Motor neuron (in vitro differentiated cells): ENCODE measurements at regions not wholly inside any gene's neighbourhood (a gene's known extent, or its start where the extent isn't known, plus 50 kb on each side); places are given as distances from the start of the nearest gene placed in this dataset.

Experiments used
- ATAC-seq, 8 experiments: fragments of 200-7000 bp; cut with Tn5 transposase; replicated peaks in 6 of 8; 2 replicates each; pipeline ENCODE4 v1.8.0; 2021; ENCODE audit warnings: mild to moderate bottlenecking in 8 of 8, moderate library complexity in 8 of 8
- H3K27ac ChIP-seq, 2 donors: fragments of 250-450 bp; sonication (Bioruptor Pico); 2 replicates each; pipeline ENCODE4 v1.9.0; 2021; ENCODE audit warnings: antibody characterized with exemption in 2 of 2, mild to moderate bottlenecking in 2 of 2, moderate library complexity in 1 of 2
- H3K4me1 ChIP-seq, 2 donors: fragments of 250-450 bp; sonication (Bioruptor Pico); replicated peaks in 1 of 2; 2 replicates each; pipeline ENCODE4 v1.6.1; 2021; ENCODE audit warnings: antibody characterized with exemption in 2 of 2, mild to moderate bottlenecking in 2 of 2, moderate library complexity in 1 of 2
- H3K4me3 ChIP-seq, 5 donors: fragments of 250-450 bp; sonication (Bioruptor Pico); 2 replicates each; pipeline ENCODE4 v1.9.0; 2021; ENCODE audit warnings: antibody characterized with exemption in 5 of 5, mild to moderate bottlenecking in 5 of 5, moderate library complexity in 4 of 5
- WGBS, 10 experiments: fragments of 450-650 bp; shearing (Covaris generic); methylation state at CpG; one replicate each; pipeline ENCODE4 v1.0.0; 2022; 5-methylcytosine and 5-hydroxymethylcytosine counted together
- in situ Hi-C, 9 experiments: fragments of 400-800 bp; cut with MboI; loops; one replicate each; pipeline ENCODE4 v1.15.0; 2021; ENCODE audit warnings: low sequenced_read_pairs in 9 of 9, low pct_unique_long_range_greater_than_20kb in 2 of 9; ENCODE audit not compliant: unreplicated experiment in 9 of 9

DNA sequence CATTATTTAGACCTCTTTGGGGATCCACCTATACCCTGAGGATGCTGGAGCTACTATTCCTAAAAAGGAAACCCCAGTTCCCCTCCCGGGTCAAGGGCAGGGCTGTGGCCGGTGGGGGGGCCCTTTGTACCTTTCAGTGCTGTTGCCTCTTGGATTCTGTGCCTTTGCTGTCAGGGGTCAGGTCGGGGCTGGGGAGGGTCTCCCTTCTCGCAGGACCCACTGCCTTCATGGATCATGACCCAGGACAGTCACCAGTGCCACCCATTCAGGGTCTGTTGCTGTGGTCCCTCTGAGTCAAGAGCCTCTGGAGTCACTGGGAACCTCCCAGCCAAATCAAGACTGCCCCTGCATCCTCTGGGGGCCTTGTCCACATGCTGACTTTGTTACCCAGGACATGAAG is 78.1 kb upstream of the CCND1 start:
- H3K4me1 ChIP-seq = no peaks in the 10 kb centered on the region
- H3K27ac ChIP-seq = no peak overlapping the region
- ATAC-seq = no peak
- H3K4me3 ChIP-seq = no peak overlapping the region
- in situ Hi-C loops = no loop called here
- 50 to 80% (median 79%) methylated on average over 1 to 2 of the region's 4 CpGs; no CpG with 5 or more reads in 7 of the 10 experiments for WGBS, 10 experiments

DNA sequence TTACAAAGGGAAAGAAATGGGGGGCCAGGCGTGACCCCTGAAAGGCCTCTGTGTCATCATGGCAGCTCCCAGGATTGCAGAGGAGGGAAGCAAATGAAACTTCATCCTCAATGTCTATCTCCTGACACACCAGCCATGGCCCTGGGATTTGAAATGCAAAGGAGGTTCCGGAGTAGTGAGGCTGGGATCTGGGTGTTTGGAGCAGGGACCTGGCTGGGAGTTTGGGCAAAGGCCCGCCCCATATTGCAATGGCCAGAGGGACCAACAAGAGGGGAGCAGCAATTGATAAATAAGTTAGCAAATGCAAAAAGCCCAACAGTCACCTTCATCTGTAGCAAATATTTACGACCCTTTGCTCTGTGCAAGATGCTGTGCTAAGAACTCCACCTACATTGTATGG is 77.7 kb upstream of the CCND1 start:
- in situ Hi-C loops = no loop called here
- Histone ChIP-seq H3K4me3 (no peak overlapping the region), H3K27ac (no peak overlapping the region), H3K4me1 (no peaks in the 10 kb centered on the region)
- ATAC-seq = no peak
- WGBS, 10 experiments = 80 to 100% (median 88%) methylated on average over 1 to 4 of the region's 4 CpGs; no CpG with 5 or more reads in 6 of the 10 experiments

DNA sequence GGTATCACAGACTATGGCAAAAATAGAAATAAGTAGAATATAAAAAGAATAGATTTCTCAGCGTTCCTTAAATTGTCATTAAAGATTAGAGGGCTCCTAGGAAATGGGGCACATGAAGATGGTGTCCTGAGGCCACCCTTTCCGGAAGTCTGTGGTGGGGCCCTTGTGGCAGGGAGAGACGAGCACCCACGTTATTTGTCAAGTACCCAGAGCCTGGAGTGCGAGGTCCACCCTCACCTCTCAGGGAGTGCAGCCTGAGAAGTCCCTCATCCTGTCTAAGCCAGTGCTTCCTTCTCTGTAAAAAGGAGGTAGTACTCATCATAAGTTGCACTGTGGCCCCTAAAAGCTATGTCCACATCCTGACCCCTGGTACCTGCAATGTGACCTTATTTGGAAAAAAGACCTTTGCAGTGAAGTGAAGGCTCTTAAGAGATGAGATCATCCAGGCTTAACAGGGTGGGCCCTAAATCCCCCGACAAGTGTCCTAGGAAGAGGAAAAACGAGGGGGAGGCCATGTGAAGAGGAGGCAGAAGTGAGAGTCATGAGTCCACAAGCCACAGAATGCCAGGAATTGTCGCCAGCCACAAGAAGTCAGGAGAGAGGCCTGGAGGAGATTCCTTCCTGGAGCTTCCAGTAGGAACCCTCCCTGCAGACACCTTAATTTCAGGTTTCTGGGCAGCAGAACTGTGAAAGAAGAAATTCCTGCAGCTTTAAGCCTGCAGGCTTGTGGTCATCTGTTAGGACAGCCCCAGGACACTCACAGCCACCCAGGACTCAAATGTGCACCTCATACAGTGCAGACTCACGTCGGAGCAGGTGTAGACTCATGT is 76.8 kb upstream of the CCND1 start:
- ATAC-seq = no peak

DNA sequence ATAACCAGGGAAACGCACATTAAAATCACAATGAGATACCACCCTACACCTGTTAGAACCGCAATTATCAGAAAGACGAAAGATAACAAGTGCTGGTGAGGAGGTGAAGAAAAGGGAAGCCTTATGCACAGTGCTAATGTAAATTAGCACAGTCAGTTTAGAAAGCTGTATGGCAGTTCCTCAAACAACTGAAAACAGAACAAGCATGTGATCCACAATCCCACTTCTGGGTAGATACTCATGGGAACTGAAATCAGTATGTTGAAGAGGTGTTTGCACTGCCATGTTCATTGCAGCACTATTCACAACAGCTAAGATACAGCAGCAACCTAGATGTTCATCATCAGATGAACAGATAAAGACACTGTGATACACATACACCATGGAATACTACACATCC is 75.0 kb upstream of the CCND1 start:
- WGBS, 10 experiments = 80 to 100% (median 96%) methylated on average over 1 to 3 of the region's 3 CpGs; no CpG with 5 or more reads in 2 of the 10 experiments
- H3K4me3 ChIP-seq = no peak overlapping the region
- H3K27ac ChIP-seq = no peak overlapping the region
- in situ Hi-C loops = no loop called here
- no peak for ATAC-seq
- no peaks in the 10 kb centered on the region for H3K4me1 ChIP-seq

More for the DNA sequence above, 76.8 kb upstream of the CCND1 start:
- 68 to 85% (median 81%) methylated on average over 2 to 7 of the region's 10 CpGs; no CpG with 5 or more reads in 4 of the 10 experiments for WGBS, 10 experiments
- Histone ChIP-seq H3K4me1 (no peaks in the 10 kb centered on the region), H3K4me3 (no peak overlapping the region), H3K27ac (no peak overlapping the region)
- in situ Hi-C loops = no loop called here

DNA sequence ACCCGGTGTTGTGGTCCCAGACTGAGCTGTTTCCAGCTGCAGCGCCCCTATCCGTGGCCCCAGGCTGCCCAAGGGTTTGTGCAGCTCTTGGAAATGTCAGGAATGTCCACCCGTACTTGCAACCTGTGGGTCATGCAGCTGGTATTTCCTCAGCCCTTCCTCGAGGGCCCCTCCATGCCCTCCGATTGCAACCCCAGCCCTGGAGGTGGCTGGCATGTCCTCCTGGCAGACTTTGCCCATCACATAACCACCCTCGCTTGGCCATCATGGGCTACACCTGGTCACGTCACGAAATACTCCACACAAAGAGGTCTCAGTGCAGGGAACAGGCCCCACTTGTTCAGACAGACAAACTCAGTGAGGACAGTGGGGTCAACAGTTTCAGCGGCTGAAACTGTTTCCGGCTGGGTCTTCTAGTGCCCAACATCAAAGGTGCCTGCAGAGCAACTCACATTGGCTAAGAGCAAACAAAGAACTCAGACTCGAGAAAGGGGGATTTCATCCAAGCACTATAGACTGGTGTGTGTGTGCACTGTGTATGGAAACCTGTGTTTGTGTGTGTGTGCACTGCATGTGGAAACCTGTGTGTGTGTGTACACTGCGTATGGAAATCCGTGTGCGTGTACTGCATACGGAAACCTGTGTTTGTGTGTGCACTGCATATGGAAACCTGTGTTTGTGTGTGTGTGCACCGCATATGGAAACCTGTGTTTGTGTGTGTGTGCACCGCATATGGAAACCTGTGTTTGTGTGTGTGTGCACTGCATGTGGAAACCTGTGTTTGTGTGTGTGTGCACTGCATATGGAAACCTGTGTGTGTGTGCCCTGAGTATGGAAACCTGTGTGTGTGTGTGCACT is 72.8 kb upstream of the CCND1 start:
- no peak overlapping the region for H3K4me3 ChIP-seq
- H3K4me1 ChIP-seq = no peaks in the 10 kb centered on the region
- in situ Hi-C loops = no loop called here
- ATAC-seq = no peak
- H3K27ac ChIP-seq = no peak overlapping the region
- WGBS, 10 experiments = 67 to 100% (median 89%) methylated on average over 1 to 7 of the region's 18 CpGs; no CpG with 5 or more reads in 2 of the 10 experiments

DNA sequence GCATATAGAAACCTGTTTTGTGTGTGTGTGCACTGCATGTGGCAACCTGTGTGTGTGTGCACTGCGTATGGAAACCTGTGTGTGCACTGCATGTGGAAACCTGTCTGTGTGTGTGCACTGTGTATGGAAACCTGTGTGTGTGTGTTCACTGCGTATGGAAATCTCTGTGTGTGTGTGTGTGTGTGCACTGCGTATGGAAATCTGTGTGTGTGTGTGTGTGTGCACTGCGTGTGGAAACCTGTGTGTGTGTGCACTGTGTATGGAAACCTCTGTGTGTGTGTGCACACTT is 72.2 kb upstream of the CCND1 start:
- H3K27ac ChIP-seq = no peak overlapping the region
- in situ Hi-C loops = no loop called here
- ATAC-seq = no peak
- H3K4me1 ChIP-seq = no peaks in the 10 kb centered on the region
- WGBS, 10 experiments = 0 to 90% (median 64%) methylated on average over 1 to 3 of the region's 4 CpGs; no CpG with 5 or more reads in 3 of the 10 experiments
- H3K4me3 ChIP-seq = no peak overlapping the region

DNA sequence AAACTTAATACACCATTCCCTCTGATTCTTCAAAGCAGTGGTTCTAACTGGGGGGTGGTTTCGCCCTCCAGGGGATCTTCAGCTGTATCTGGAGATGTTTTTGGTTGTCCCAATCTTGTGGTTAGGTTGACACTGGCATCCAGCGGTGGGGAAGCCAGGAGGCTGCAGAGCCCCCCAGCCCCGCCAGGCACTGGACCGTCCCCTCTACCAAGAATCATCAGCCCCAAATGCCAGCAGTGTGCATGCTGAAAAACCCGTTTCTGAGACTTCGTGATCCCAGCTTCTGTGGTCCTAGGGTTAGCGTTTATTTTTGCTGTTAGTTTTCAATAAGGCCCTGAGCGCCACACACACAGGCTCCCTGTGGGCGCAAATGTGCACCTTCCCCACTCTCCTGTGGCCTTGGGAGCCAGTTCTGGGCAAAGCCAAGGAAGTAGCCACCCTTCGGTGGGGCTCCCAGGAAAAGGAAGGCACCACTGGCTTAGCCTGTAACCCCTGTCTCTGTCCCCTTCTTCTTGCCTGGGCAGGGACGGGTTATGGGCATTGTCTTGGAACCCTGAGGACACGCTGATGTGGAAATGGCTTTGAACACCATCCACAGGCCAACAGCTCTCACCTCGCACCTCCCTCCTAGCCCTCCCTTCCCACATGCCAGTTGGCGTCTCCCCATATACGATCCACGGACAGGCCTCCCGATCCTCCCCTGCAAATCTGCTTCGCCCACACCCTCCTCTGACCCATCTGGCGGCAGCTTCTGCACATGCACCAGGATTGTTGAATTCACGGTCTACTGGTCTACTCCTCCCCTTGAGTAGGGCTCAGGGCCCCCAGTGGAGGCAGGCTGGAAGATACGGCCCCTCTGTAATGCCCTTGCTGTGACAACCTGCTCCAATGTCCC is 71.4 kb upstream of the CCND1 start:
- Histone ChIP-seq H3K4me3 (no peak overlapping the region), H3K4me1 (no peaks in the 10 kb centered on the region), H3K27ac (no peak overlapping the region)
- ATAC-seq = no peak
- in situ Hi-C loops = no loop called here
- WGBS, 10 experiments = 80 to 100% (median 94%) methylated on average over 2 to 6 of the region's 21 CpGs; no CpG with 5 or more reads in 4 of the 10 experiments

DNA sequence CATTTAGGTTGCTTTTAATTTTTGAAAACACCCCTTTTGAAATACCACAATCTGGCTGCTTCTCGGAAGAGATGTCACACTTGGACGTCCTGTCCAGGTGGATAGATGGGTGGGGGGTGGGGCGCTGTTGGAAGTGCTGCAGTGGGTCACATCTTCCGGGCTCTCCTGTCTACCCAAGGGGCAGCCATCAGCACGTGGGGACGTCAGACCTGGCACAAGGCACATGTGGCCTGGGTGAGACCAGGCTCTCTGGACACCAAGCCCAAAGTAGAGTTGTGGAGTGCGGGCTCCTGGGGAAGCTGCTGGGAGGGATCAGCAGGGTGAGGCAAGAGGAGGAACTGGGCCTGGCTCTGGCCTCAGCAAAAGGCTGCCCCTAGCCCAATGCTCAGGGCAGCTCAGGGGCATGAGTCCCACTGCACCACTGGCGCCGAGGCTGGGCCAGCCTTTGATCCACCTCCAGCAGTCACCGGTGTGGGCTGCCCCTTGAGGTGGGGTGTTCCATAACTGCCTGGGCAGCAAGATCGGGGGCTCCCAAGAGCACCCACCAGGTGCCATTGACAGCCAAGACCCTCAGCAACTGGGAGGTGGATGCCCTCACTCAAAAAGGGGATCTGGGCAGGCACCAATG is 68.6 kb upstream of the CCND1 start:
- Histone ChIP-seq H3K4me1 (no peaks in the 10 kb centered on the region), H3K27ac (no peak overlapping the region), H3K4me3 (no peak overlapping the region)
- 40 to 100% (median 75%) methylated on average over 1 to 5 of the region's 11 CpGs; no CpG with 5 or more reads in 4 of the 10 experiments for WGBS, 10 experiments
- ATAC-seq = no peak
- in situ Hi-C loops = no loop called here

DNA sequence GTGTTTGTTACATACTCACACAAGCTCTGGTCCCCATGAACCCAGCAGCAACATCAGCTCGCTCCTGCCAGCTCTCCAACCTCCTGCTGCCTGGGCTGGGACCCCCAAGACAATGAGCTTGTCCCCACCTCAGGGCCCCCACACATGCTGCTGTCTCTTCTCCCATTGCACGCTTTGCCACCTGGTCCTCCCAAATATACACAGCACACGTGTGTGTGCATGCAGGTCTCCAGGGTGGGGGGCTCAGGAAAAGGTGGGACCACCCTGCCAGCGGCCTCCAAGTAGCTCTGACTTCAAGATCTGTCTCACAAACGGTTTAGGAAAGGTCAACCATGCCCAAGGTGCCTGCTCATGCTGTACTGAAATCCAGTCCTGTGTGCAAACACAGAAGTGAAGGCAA is 68.1 kb upstream of the CCND1 start:
- Histone ChIP-seq H3K27ac (no peak overlapping the region), H3K4me3 (no peak overlapping the region), H3K4me1 (no peaks in the 10 kb centered on the region)
- no peak for ATAC-seq
- in situ Hi-C loops = no loop called here
- 33 to 86% methylated on average over 1 of the region's 5 CpGs; no CpG with 5 or more reads in 8 of the 10 experiments for WGBS, 10 experiments

DNA sequence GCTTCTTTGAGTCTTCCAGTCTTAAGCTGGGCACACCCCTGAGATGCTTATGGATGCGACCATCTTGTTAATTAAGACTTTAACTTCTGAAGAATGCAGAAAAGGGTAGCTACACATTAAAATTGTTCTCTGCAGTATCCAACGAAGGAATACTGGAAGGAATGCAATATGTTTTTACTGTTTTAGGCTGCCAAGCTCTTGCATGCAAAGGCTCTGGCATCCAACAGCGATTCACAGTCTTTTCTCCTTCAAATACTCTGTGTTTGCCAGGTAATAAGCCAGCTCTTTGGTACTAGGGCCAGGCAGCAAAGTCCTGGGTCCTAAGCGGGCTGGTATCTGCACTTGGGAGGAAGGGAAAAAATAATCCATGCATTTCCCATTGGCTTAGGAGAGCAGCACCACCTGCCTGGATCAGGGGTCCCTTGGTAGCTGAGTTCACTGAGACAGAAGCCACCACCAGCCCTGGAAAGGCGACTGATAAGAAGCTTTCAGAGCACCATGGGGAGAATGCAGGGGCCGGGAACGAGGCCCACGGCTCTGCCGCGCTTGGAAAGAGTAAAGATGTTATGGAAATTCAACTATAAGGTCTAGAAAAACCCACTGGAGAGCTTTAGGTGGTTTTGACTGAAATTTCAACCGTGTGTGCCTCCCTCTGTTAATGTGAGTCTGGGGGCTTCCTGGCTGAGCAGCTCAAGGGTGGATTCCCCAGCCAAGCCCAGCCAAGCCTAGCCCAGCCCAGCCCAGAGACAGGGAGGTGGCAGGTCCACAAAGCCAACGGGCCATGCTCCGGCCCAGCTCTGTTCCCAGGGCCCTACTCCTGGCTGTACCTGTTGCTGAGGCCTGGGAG is 67.0 kb upstream of the CCND1 start:
- 50 to 100% (median 73%) methylated on average over 1 to 13 of the region's 13 CpGs; no CpG with 5 or more reads in 1 of the 10 experiments for WGBS, 10 experiments
- ATAC-seq = no peak
- Histone ChIP-seq H3K4me3 (no peak overlapping the region), H3K4me1 (no peaks in the 10 kb centered on the region), H3K27ac (no peak overlapping the region)
- in situ Hi-C loops = no loop called here

DNA sequence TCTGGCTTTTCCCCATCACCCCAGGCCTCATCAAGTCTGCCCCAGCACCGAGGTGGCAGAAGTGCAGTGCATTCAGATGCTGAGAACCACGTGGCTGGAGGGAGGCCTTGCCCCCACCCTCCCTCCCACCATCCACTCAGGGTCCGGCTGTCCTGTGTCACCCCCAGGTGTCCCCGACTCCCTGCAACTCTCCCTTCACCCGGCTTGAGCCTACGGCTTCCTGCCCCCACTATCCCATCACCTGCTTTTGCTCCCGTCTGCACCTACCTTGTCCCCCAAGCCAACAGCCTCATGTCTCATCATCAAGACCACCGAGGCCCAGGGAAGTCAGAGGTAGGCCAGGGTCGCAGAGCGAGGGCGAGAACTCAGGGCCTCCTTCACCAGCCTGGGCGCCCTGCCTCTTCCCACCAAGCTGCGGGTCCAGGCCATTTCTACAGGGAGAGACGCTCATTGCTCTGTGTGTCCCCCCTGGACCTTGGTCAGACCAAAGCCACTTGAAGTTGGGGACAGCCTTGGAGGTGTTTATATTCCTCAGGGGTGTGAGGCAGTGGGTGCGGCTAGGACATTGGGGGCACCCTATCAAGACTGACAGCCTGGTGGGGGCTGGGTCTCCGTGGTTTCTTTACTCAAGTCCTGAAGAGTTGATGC is 66.2 kb upstream of the CCND1 start:
- H3K4me3 ChIP-seq = no peak overlapping the region
- H3K27ac ChIP-seq = no peak overlapping the region
- H3K4me1 ChIP-seq = no peaks in the 10 kb centered on the region
- ATAC-seq = no peak
- 40 to 100% (median 73%) methylated on average over 1 to 7 of the region's 16 CpGs; no CpG with 5 or more reads in 4 of the 10 experiments for WGBS, 10 experiments
- in situ Hi-C loops = no loop called here
